HG03108 (cell line): ENCODE measurements at regions not wholly inside any gene's neighbourhood (a gene's known extent, or its start where the extent isn't known, plus 50 kb on each side); places are given as distances from the start of the nearest gene placed in this dataset.
"Not testable (repeated sequence)": the region's sequence is repeated elsewhere in the genome, so short reads cannot be mapped to it uniquely, and the experiment has no call there.

Experiments used
- ATAC-seq: cut with Tn5 transposase; IDR thresholded peaks from one replicate; pipeline ENCODE4 v1.9.1; 2021; ENCODE audit warnings: moderate library complexity; ENCODE audit not compliant: unreplicated experiment

- no peak for ATAC-seq
These were observed 488.0 kb downstream of the BCKDHB start for GRCh38 chr6:80594461-80594860.

- no peak for ATAC-seq
These were observed 486.0 kb downstream of the BCKDHB start for GRCh38 chr6:80592436-80592835.

GRCh38 chr6:80586242-80586641 is 479.8 kb downstream of the BCKDHB start:
- ATAC-seq: no peak

- ATAC-seq: no peak
These were observed 473.0 kb downstream of the BCKDHB start for GRCh38 chr6:80579391-80580023.

GRCh38 chr6:80573320-80573719 is 466.8 kb downstream of the BCKDHB start:
- not testable (repeated sequence) for ATAC-seq

GRCh38 chr6:80566361-80566760 is 459.9 kb downstream of the BCKDHB start:
- ATAC-seq: no peak

- no peak for ATAC-seq
These were observed 446.7 kb downstream of the BCKDHB start for GRCh38 chr6:80553071-80553740.

GRCh38 chr6:80550748-80551147 is 444.3 kb downstream of the BCKDHB start:
- no peak for ATAC-seq

GRCh38 chr6:80550281-80550680 is 443.8 kb downstream of the BCKDHB start:
- ATAC-seq: no peak

- ATAC-seq: no peak
These were observed 442.1 kb downstream of the BCKDHB start for GRCh38 chr6:80548532-80548931.

GRCh38 chr6:80547827-80548226 is 441.4 kb downstream of the BCKDHB start:
- ATAC-seq: no peak

GRCh38 chr6:80544976-80545722 is 438.7 kb downstream of the BCKDHB start:
- ATAC-seq: no peak

- no peak for ATAC-seq
These were observed 438.1 kb downstream of the BCKDHB start for GRCh38 chr6:80544555-80544954.

- no peak for ATAC-seq
These were observed 437.2 kb downstream of the BCKDHB start for GRCh38 chr6:80543598-80544222.

- ATAC-seq: no peak
These were observed 436.7 kb downstream of the BCKDHB start for GRCh38 chr6:80543151-80543550.

GRCh38 chr6:80541886-80542285 is 435.4 kb downstream of the BCKDHB start:
- ATAC-seq: no peak

GRCh38 chr6:80541181-80541580 is 434.7 kb downstream of the BCKDHB start:
- no peak for ATAC-seq

- ATAC-seq: no peak
These were observed 434.2 kb downstream of the BCKDHB start for GRCh38 chr6:80540700-80541099.

GRCh38 chr6:80537118-80537972 is 430.9 kb downstream of the BCKDHB start:
- no peak for ATAC-seq

- no peak for ATAC-seq
These were observed 429.6 kb downstream of the BCKDHB start for GRCh38 chr6:80535914-80536565.
